GM21528 (cell line): ENCODE measurements at regions not wholly inside any gene's neighbourhood (a gene's known extent, or its start where the extent isn't known, plus 50 kb on each side); places are given as distances from the start of the nearest gene placed in this dataset.
A peak's percentile ranks its signal among the peaks of the same experiment; 100 is the strongest.

Experiments
- ATAC-seq: cut with Tn5 transposase; IDR thresholded peaks from one replicate; pipeline ENCODE4 v1.9.1; 2021; ENCODE audit warnings: mild to moderate bottlenecking, moderate library complexity; ENCODE audit not compliant: unreplicated experiment, low FRiP score

GRCh38 chr12:125300249-125300648, 235.0 kb downstream of the AACS start:
- no peak for ATAC-seq

GRCh38 chr12:125303337-125303736, 238.1 kb downstream of the AACS start:
- ATAC-seq = no peak

- ATAC-seq = no peak
These were observed 238.8 kb downstream of the AACS start for GRCh38 chr12:125304029-125304428.

- ATAC-seq = no peak
These were observed 240.0 kb downstream of the AACS start for GRCh38 chr12:125305231-125305630.

GRCh38 chr12:125310461-125310860, 245.2 kb downstream of the AACS start:
- no peak for ATAC-seq

GRCh38 chr12:125311050-125311449, 245.8 kb downstream of the AACS start:
- no peak for ATAC-seq

- ATAC-seq = no peak
These were observed 247.2 kb downstream of the AACS start for GRCh38 chr12:125312471-125312870.

- ATAC-seq = no peak
These were observed 249.0 kb downstream of the AACS start for GRCh38 chr12:125314051-125314755.

- no peak for ATAC-seq
These were observed 250.5 kb downstream of the AACS start for GRCh38 chr12:125315771-125316170.

GRCh38 chr12:125320177-125320576, 254.9 kb downstream of the AACS start:
- ATAC-seq = no peak

- ATAC-seq = no peak
These were observed 259.7 kb downstream of the AACS start for GRCh38 chr12:125324861-125325490.

- ATAC-seq = no peak
These were observed 264.2 kb downstream of the AACS start for GRCh38 chr12:125329239-125330102.

GRCh38 chr12:125330645-125331341, 265.6 kb downstream of the AACS start:
- peak; percentile 91 for ATAC-seq

GRCh38 chr12:125331342-125332052, 266.3 kb downstream of the AACS start:
- no peak for ATAC-seq

- ATAC-seq = no peak
These were observed 267.7 kb downstream of the AACS start for GRCh38 chr12:125332900-125333299.

GRCh38 chr12:125336246-125336645, 271.0 kb downstream of the AACS start:
- ATAC-seq = no peak

GRCh38 chr12:125340791-125341190, 275.6 kb downstream of the AACS start:
- ATAC-seq = no peak

GRCh38 chr12:125341422-125341821, 276.2 kb downstream of the AACS start:
- no peak for ATAC-seq

- ATAC-seq = no peak
These were observed 278.4 kb downstream of the AACS start for GRCh38 chr12:125343649-125344048.

GRCh38 chr12:125346362-125346761, 281.1 kb downstream of the AACS start:
- ATAC-seq = no peak
